GM21717 (cell line): ENCODE measurements at regions not wholly inside any gene's neighbourhood (a gene's known extent, or its start where the extent isn't known, plus 50 kb on each side); places are given as distances from the start of the nearest gene placed in this dataset.

Experiments used
- ATAC-seq: cut with Tn5 transposase; IDR thresholded peaks from one replicate; pipeline ENCODE4 v1.9.1; 2021; ENCODE audit warnings: mild to moderate bottlenecking, moderate library complexity; ENCODE audit not compliant: unreplicated experiment

- ATAC-seq = peak; percentile 77
Measured at GRCh38 chr11:128302425-128303186, 284.8 kb downstream of the ETS1 start.

GRCh38 chr11:128301756-128302155 lies 285.6 kb downstream of the ETS1 start:
- ATAC-seq = no peak

- no peak for ATAC-seq
Measured at GRCh38 chr11:128300785-128301184, 286.6 kb downstream of the ETS1 start.

GRCh38 chr11:128299132-128299726 lies 288.1 kb downstream of the ETS1 start:
- no peak for ATAC-seq

GRCh38 chr11:128298271-128298670 lies 289.1 kb downstream of the ETS1 start:
- ATAC-seq = no peak

- ATAC-seq = no peak
Measured at GRCh38 chr11:128297805-128298204, 289.6 kb downstream of the ETS1 start.

- no peak for ATAC-seq
Measured at GRCh38 chr11:128297091-128297651, 290.2 kb downstream of the ETS1 start.

GRCh38 chr11:128294671-128295050 lies 292.7 kb downstream of the ETS1 start:
- no peak for ATAC-seq

- no peak for ATAC-seq
Measured at GRCh38 chr11:128294001-128294670, 293.2 kb downstream of the ETS1 start.

- ATAC-seq = no peak
Measured at GRCh38 chr11:128291835-128292234, 295.5 kb downstream of the ETS1 start.

GRCh38 chr11:128291007-128291406 lies 296.4 kb downstream of the ETS1 start:
- no peak for ATAC-seq

- ATAC-seq = peak; percentile 77
Measured at GRCh38 chr11:128290106-128290840, 297.1 kb downstream of the ETS1 start.

GRCh38 chr11:128289048-128289447 lies 298.3 kb downstream of the ETS1 start:
- no peak for ATAC-seq

- ATAC-seq = no peak
Measured at GRCh38 chr11:128288368-128288767, 299.0 kb downstream of the ETS1 start.

- ATAC-seq = no peak
Measured at GRCh38 chr11:128285321-128285720, 302.0 kb downstream of the ETS1 start.

- no peak for ATAC-seq
Measured at GRCh38 chr11:128284634-128285033, 302.7 kb downstream of the ETS1 start.

- no peak for ATAC-seq
Measured at GRCh38 chr11:128283451-128283850, 303.9 kb downstream of the ETS1 start.

GRCh38 chr11:128282053-128282452 lies 305.3 kb downstream of the ETS1 start:
- no peak for ATAC-seq

- ATAC-seq = no peak
Measured at GRCh38 chr11:128279866-128280265, 307.5 kb downstream of the ETS1 start.

- ATAC-seq = no peak
Measured at GRCh38 chr11:128273736-128274135, 313.6 kb downstream of the ETS1 start.

GRCh38 chr11:128271401-128271800 lies 316.0 kb downstream of the ETS1 start:
- no peak for ATAC-seq
